OCI-LY3 (cell line): ENCODE measurements at regions not wholly inside any gene's neighbourhood (a gene's known extent, or its start where the extent isn't known, plus 50 kb on each side); places are given as distances from the start of the nearest gene placed in this dataset.

Experiments
- H2AFZ ChIP-seq: fragments of 200-600, 300-600 bp; shearing (Covaris generic); 2 replicates; pipeline ENCODE4 v1.6.0; 2014; ENCODE audit warnings: antibody characterized with exemption, low read depth, low read length
- H3K27ac ChIP-seq: fragments of 200-600, 300-600 bp; sonication (generic); 2 replicates; pipeline ENCODE4 v1.5.1; 2014; ENCODE audit warnings: mild to moderate bottlenecking, low read length, moderate library complexity, mixed read lengths
- H3K27me3 ChIP-seq: fragments of 200-600, 300-600 bp; sonication (generic); 2 replicates; pipeline ENCODE4 v1.6.1; 2014; ENCODE audit warnings: low read depth, low read length, mixed read lengths
- H3K36me3 ChIP-seq: fragments of 200-600, 300-600 bp; sonication (generic); replicated peaks from 2 replicates; pipeline ENCODE3; 2014; ENCODE audit warnings: low read depth, low read length, mixed read lengths
- H3K4me1 ChIP-seq: fragments of 300-600, 200-600 bp; sonication (generic); 2 replicates; pipeline ENCODE4 v1.6.1; 2014; ENCODE audit warnings: low read length, mixed read lengths
- H3K4me2 ChIP-seq: fragments of 200-600, 300-600 bp; sonication (generic); 2 replicates; pipeline ENCODE4 v1.6.1; 2014; ENCODE audit warnings: low read length, mixed read lengths
- H3K4me3 ChIP-seq: fragments of 300-600, 200-600 bp; sonication (generic); 2 replicates; pipeline ENCODE4 v1.5.1; 2014; ENCODE audit warnings: antibody characterized with exemption, mild to moderate bottlenecking, low read length, moderate library complexity
- H3K79me2 ChIP-seq: fragments of 300-600, 200-600 bp; shearing (Covaris generic); 2 replicates; pipeline ENCODE4 v1.6.1; 2014; ENCODE audit warnings: mild to moderate bottlenecking, low read length, mixed read lengths
- H3K9ac ChIP-seq: fragments of 300-600, 200-600 bp; shearing (Covaris generic); 2 replicates; pipeline ENCODE4 v1.6.0; 2014; ENCODE audit warnings: mild to moderate bottlenecking, low read length, moderate library complexity
- H3K9me3 ChIP-seq: fragments of 200-600, 300-600 bp; shearing (Covaris generic); 2 replicates; pipeline ENCODE4 v1.6.1; 2014; ENCODE audit warnings: low read length, mixed read lengths; ENCODE audit not compliant: insufficient read depth
- H4K20me1 ChIP-seq: fragments of 200-600, 300-600 bp; sonication (generic); 2 replicates; pipeline ENCODE4 v1.6.1; 2016; ENCODE audit warnings: low read length, mixed read lengths; ENCODE audit not compliant: insufficient read depth
- EZH2phosphoT487 ChIP-seq: fragments of 200-600 bp; shearing (Covaris generic); IDR thresholded peaks from 2 replicates; pipeline ENCODE4 v1.6.1; 2018; ENCODE audit warnings: antibody characterized with exemption, mixed run types, low read depth
- TF ChIP-seq, protein P1 (sequence below): fragments of 200-600, 300-600 bp; sonication (generic); IDR thresholded peaks from 2 replicates; pipeline ENCODE4 v1.5.1; 2014; ENCODE audit warnings: antibody characterized with exemption, low read length, low read depth

DNA sequence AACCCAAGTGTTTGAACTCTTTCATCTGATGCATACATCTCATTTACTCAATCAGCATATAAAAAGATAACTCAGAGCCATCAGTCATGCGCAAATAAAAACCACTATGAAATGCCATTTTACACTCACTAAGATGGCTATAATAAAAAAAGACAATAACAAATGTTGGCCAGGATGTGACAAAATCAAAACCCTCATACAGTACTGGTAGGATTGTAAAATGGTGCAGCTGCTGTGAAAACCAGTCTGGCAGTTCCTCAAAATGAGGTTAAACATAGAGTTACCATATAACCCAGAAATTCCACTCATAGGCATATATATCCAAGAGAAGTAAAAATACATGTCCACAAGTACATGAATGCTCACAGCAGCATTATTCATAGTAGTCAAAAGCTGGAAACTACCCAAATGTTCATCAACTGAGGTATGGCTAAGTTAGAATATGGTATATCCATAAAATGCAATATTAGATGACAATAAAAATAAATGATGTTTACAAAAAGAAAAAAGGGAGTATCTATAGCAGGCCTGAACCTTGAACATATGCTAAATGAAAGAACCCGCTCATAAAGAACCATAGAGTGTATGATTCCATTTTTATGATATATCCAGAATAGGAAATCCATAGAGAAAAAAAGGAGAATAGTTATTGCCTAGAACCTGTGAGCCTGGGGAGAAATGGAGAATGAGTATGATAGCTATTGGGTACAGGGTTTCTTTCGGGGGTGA lies 265.1 kb downstream of the SIPA1L2 start:
- Histone ChIP-seq H3K9ac (no peak overlapping the region), H4K20me1 (no peaks in the 10 kb centered on the region), H3K4me3 (no peak overlapping the region), H3K79me2 (no peaks in the 10 kb centered on the region), H3K27ac (no peak overlapping the region), H3K27me3 (peaks cover 6% of the 10 kb centered on the region; the same call in 1 of the 2 replicates), H2AFZ (no peak overlapping the region), H3K4me1 (no peaks in the 10 kb centered on the region), H3K36me3 (no peaks in the 10 kb centered on the region), H3K9me3 (no peaks in the 10 kb centered on the region), H3K4me2 (no peak overlapping the region)
- TF ChIP-seq, protein P1, sequence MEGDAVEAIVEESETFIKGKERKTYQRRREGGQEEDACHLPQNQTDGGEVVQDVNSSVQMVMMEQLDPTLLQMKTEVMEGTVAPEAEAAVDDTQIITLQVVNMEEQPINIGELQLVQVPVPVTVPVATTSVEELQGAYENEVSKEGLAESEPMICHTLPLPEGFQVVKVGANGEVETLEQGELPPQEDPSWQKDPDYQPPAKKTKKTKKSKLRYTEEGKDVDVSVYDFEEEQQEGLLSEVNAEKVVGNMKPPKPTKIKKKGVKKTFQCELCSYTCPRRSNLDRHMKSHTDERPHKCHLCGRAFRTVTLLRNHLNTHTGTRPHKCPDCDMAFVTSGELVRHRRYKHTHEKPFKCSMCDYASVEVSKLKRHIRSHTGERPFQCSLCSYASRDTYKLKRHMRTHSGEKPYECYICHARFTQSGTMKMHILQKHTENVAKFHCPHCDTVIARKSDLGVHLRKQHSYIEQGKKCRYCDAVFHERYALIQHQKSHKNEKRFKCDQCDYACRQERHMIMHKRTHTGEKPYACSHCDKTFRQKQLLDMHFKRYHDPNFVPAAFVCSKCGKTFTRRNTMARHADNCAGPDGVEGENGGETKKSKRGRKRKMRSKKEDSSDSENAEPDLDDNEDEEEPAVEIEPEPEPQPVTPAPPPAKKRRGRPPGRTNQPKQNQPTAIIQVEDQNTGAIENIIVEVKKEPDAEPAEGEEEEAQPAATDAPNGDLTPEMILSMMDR = no peak
- TF ChIP-seq EZH2phosphoT487 = no peak

DNA sequence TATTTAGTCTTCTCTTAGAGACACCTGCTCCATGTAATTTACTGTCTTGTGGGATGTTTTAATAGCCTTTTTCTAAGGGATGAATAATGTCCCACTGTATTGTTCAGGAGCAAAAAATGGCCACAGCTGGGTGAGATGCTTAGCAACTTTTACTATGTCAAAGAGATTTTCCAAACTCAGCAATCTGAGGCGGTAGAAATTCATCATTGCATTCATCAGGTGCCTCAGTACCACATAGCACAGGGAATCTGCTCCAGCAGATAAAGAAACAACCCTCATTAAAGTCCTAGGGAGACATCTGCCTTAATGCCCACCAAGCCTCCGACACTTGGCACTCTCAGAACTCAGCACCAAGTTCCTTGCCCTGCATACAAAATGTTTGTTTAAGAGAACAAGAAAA lies 266.9 kb downstream of the SIPA1L2 start:
- H4K20me1 ChIP-seq = no peaks in the 10 kb centered on the region
- H3K36me3 ChIP-seq = no peaks in the 10 kb centered on the region
- no peaks in the 10 kb centered on the region for H3K9me3 ChIP-seq
- TF ChIP-seq, protein P1 = no peak
- TF ChIP-seq EZH2phosphoT487 = no peak
- H3K9ac ChIP-seq = no peak overlapping the region
- no peak overlapping the region for H3K27ac ChIP-seq
- H3K27me3 ChIP-seq = peaks cover 6% of the 10 kb centered on the region; the same call in 1 of the 2 replicates
- H3K4me2 ChIP-seq = no peak overlapping the region
- no peak overlapping the region for H2AFZ ChIP-seq
- no peak overlapping the region for H3K4me3 ChIP-seq
- H3K4me1 ChIP-seq = no peaks in the 10 kb centered on the region
- no peaks in the 10 kb centered on the region for H3K79me2 ChIP-seq

- Histone ChIP-seq H3K27me3 (peaks cover 19% of the 10 kb centered on the region; the same call in 1 of the 2 replicates), H3K79me2 (no peaks in the 10 kb centered on the region), H2AFZ (no peak overlapping the region), H3K27ac (no peak overlapping the region), H3K9ac (no peak overlapping the region), H3K9me3 (no peaks in the 10 kb centered on the region), H3K36me3 (no peaks in the 10 kb centered on the region), H3K4me2 (no peak overlapping the region), H3K4me3 (no peak overlapping the region), H3K4me1 (no peaks in the 10 kb centered on the region), H4K20me1 (no peaks in the 10 kb centered on the region)
- TF ChIP-seq, protein P1 = no peak
- TF ChIP-seq EZH2phosphoT487 = no peak
Measured at GRCh38 chr1:232357416-232357815, 272.5 kb downstream of the SIPA1L2 start.

GRCh38 chr1:232355162-232356006 lies 274.5 kb downstream of the SIPA1L2 start:
- Histone ChIP-seq H3K9me3 (no peaks in the 10 kb centered on the region), H3K27ac (no peak overlapping the region), H3K9ac (no peak overlapping the region), H3K79me2 (no peaks in the 10 kb centered on the region), H3K36me3 (no peaks in the 10 kb centered on the region), H3K4me2 (no peak overlapping the region), H3K27me3 (peaks cover 18% of the 10 kb centered on the region; the same call in 1 of the 2 replicates), H2AFZ (no peak overlapping the region), H3K4me3 (no peak overlapping the region), H3K4me1 (no peaks in the 10 kb centered on the region), H4K20me1 (no peaks in the 10 kb centered on the region)
- TF ChIP-seq, protein P1 = no peak
- TF ChIP-seq EZH2phosphoT487 = no peak
